ENCODE measurements at regions not wholly inside any gene's neighbourhood (a gene's known extent, or its start where the extent isn't known, plus 50 kb on each side); places are given as distances from the start of the nearest gene placed in this dataset.

DNA sequence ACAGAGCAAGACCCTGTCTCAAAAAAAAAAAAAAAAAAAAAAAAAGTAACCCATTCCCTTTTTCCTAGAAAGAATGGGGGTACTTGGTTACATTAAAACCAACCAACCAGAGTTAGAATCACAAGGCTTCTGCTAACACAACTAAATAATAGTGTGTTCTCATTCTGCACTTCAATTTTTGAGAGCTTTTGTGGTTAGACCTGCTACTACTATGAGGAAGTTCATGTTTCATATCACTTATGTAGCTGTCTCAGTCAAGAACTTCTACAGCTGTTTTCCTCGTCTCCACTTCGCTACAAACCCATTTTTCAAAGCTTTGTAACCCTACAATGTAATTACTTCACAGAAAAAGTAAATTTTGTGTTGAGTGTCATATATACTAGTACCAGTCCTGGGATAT lies 58.3 kb downstream of the PDHA2 start:
- TF ChIP-seq, protein P1, sequence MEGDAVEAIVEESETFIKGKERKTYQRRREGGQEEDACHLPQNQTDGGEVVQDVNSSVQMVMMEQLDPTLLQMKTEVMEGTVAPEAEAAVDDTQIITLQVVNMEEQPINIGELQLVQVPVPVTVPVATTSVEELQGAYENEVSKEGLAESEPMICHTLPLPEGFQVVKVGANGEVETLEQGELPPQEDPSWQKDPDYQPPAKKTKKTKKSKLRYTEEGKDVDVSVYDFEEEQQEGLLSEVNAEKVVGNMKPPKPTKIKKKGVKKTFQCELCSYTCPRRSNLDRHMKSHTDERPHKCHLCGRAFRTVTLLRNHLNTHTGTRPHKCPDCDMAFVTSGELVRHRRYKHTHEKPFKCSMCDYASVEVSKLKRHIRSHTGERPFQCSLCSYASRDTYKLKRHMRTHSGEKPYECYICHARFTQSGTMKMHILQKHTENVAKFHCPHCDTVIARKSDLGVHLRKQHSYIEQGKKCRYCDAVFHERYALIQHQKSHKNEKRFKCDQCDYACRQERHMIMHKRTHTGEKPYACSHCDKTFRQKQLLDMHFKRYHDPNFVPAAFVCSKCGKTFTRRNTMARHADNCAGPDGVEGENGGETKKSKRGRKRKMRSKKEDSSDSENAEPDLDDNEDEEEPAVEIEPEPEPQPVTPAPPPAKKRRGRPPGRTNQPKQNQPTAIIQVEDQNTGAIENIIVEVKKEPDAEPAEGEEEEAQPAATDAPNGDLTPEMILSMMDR (conservative IDR thresholded peaks at IDR 0.05; ENCODE audit: low read length) = no peak

DNA sequence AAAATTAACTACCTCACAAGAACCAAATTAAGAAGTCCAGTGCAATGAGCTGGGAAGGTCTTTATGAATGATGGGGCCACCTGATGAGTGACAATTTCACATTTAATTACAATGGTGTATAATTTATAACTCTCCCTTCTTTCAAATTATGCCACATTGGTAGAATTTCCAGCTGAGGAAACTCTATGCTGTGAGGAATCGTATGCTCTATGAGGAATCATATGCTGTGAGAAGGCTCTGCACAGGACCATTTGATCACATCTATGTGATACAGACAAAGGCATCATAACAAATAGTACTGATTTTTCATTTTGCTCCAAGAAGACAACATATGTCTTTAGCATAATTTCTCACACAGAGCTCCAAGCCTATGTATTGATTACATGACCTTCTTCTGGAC lies 69.3 kb downstream of the PDHA2 start:
- no peak overlapping the region for H3K4me3 ChIP-seq (ENCODE audit: low read length)
- DNase-seq (ENCODE audit: low read depth) = no peak
- TF ChIP-seq, protein P1 (conservative IDR thresholded peaks at IDR 0.05; ENCODE audit: low read length) = no peak

More for the DNA sequence above, 58.3 kb downstream of the PDHA2 start:
- no peak overlapping the region for H3K4me3 ChIP-seq (ENCODE audit: low read length)
- no peak for DNase-seq (ENCODE audit: low read depth)

DNA sequence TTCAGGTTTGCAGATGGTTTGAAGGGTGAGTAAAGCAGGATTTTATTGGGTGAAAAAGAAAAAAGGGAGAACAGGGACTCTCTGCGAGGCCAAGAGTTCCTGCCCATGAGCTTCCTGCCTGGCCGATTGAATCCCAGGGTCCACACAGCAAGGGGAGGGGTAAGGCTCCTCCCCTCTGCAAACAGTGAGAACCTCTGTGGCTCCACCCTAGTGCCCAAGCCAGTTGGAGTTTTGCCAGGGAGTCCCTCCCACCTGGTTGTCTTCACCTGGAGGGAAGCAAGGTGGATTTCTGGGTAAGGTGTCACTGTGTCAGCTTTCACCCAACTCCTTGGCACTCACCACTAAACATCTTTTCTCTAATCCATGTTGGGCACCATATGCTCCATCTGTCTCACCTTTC lies 70.9 kb downstream of the PDHA2 start:
- DNase-seq (ENCODE audit: low read depth) = no peak
- H3K4me3 ChIP-seq (ENCODE audit: low read length) = no peak overlapping the region
- TF ChIP-seq, protein P1 (conservative IDR thresholded peaks at IDR 0.05; ENCODE audit: low read length) = no peak

DNA sequence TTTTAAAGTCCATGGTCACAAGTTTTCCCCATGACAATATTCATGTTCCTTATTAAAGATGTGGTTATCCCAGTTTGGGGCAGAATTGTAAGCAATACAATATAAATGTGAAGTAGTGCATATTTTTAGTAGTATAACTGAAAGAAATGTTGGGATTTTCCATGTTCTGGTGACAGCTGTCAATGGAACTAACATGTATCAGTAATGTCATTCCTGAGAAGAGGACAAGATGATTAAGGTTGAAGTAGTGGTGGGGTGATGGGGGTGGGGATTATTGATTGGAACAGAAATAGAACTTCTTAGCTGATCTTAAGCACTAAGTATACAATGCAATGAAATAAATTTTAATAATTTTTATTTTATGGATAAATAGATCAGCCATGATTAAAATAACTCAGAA lies 81.6 kb downstream of the PDHA2 start:
- no peak overlapping the region for H3K4me3 ChIP-seq (ENCODE audit: low read length)
- TF ChIP-seq, protein P1 (conservative IDR thresholded peaks at IDR 0.05; ENCODE audit: low read length) = no peak
- DNase-seq (ENCODE audit: low read depth) = no peak

DNA sequence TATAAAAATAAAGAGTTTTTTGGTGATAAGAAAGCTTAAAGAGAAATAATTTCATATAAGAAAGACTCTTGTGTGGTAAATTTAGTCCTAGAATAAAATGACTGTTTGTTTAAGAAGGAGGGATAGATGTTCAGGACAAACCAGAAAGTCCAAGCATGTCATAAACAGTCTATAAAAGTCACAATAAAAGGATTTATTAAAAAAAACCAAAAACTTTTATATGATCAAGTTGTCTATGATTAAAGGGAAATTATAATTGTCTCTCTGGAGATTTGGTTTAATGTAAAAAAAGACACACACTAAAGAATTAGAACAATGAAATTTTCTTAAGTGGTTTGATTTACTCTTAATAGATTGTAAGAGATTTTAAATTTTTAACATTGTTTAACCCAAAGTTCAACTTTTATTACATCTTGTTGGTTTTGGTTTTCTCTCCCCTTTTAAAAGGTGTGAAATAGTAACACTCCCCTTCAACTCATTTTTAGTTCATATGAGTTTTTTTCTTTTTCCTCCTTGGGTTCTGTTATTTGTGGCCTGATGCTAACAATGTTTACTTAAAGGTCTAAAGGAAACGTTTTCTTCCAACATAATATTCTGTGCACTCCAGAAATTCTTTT lies 89.7 kb downstream of the PDHA2 start:
- no peak overlapping the region for H3K4me3 ChIP-seq (ENCODE audit: low read length)
- TF ChIP-seq, protein P1 (conservative IDR thresholded peaks at IDR 0.05; ENCODE audit: low read length) = no peak
- DNase-seq (ENCODE audit: low read depth) = no peak

DNA sequence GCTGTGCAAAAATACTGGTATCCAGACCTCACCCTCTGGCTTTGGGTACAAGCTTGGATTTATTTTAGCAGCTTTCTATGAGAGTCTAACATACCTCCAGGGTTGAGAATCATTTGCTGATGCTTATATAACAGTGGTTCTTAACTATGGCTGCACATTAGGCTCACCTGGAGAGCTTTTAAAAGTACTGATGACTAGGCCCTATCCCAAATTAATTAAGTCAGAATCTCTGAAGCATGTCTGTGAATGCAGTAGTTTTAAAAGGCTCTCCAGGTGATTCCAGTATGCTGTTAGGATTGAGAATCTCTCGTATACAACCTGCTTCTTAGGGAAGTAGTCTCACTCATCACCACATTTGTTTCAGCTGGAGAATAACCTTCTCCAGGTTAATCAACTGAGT lies 99.2 kb downstream of the PDHA2 start:
- no peak overlapping the region for H3K4me3 ChIP-seq (ENCODE audit: low read length)
- TF ChIP-seq, protein P1 (conservative IDR thresholded peaks at IDR 0.05; ENCODE audit: low read length) = no peak
- no peak for DNase-seq (ENCODE audit: low read depth)

DNA sequence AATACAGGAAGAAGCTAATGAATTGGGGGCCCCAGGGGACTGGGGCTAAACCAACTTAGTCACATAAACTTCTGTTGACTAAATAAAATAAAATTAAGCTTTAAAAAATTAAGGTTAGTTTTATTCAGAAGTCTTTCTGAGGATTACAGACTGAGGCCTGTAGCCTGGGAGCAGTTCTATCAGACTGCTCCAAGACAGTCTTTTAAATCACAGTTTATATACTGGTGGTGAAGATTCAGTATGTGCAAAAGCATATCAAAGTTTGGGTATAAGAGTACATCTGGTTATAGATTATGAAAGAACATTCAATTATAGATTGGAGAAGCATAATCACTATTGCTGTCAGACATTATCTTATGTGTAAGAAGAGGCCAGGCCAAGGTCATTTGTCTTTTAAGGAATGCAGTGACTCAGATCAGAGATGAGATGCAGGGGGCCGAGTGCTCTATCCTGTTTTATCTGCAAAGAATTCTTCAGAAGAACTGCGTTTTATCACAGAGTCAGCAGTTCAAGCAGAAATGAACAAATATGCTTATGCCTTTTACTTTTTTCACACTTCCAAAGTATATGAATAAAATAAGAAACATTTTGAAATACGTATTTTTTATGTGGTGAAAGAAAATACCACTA lies 109.4 kb downstream of the PDHA2 start:
- DNase-seq (ENCODE audit: low read depth) = no peak
- TF ChIP-seq, protein P1 (conservative IDR thresholded peaks at IDR 0.05; ENCODE audit: low read length) = no peak
- H3K4me3 ChIP-seq (ENCODE audit: low read length) = no peak overlapping the region
